ENCODE measurements at regions not wholly inside any gene's neighbourhood (a gene's known extent, or its start where the extent isn't known, plus 50 kb on each side); places are given as distances from the start of the nearest gene placed in this dataset.
"Not testable (repeated sequence)": the region's sequence is repeated elsewhere in the genome, so short reads cannot be mapped to it uniquely, and the experiment has no call there.

GRCh38 chr5:114148253-114148652, 213.6 kb upstream of the KCNN2 start:
- no peak overlapping the region for H4K91ac ChIP-seq (ENCODE audit: insufficient read depth, low read depth, low read length)
- no peak overlapping the region for H3K18ac ChIP-seq (ENCODE audit: low read depth, low read length)
- no peak overlapping the region for H2AFZ ChIP-seq (replicated peaks; ENCODE audit: low read length, poor library complexity)
- no peak overlapping the region for H3K9ac ChIP-seq (ENCODE audit: low read depth, low read length)
- no peak overlapping the region for H4K8ac ChIP-seq (ENCODE audit: low read depth in 2 of 2, low read length in 2 of 2)
- in situ Hi-C loops (cut with MboI; ENCODE audit: low sequenced_read_pairs), result no loop called here
- no peak overlapping the region for H3K14ac ChIP-seq (replicated peaks; ENCODE audit: low read depth, low read length)
- H3K9me3 ChIP-seq (ENCODE audit: control insufficient read depth, insufficient read depth, low read length), result peaks cover 4% of the 10 kb centered on the region; the same call in 1 of the 2 replicates
- ATAC-seq (ENCODE audit: low read depth) (no peak), DNase-seq (no peak)
- POLR2A ChIA-PET (ENCODE audit: unreplicated experiment), result no interaction called here
- H2BK15ac ChIP-seq (ENCODE audit: low read depth, low read length), result no peak overlapping the region
- no peak overlapping the region for H2BK5ac ChIP-seq (ENCODE audit: low read depth, low read length, poor library complexity, severe bottlenecking)
- no peak overlapping the region for H3K4me3 ChIP-seq (ENCODE audit: insufficient read depth, low read depth, low read length)
- H2AK9ac ChIP-seq (replicated peaks; ENCODE audit: low read depth, low read length, poor library complexity), result no peak overlapping the region
- TF ChIP-seq MXI1 (IDR thresholded peaks at IDR 0.05; ENCODE audit: borderline replicate concordance, low read depth, low read length) (no peak), NFE2L2 (IDR thresholded peaks at IDR 0.05; ENCODE audit: low read depth, low read length) (no peak)
- 71% methylated on average over 1 of the region's 3 CpGs; no CpG with 5 or more reads in 1 of the 2 experiments for WGBS, 2 experiments (ENCODE audit: extremely low coverage in 2 of 2, insufficient read length in 1 of 2)
- intact Hi-C loops (cut with micrococcal nuclease), result no loop called here
- H2AK5ac ChIP-seq (ENCODE audit: low read depth, low read length), result no peak overlapping the region
- no peak overlapping the region for H2BK20ac ChIP-seq (ENCODE audit: low read depth, low read length)
- H3K79me1 ChIP-seq (ENCODE audit: low read depth in 1 of 2, low read length in 2 of 2), result no peaks in the 10 kb centered on the region
- no peak overlapping the region for H3K27ac ChIP-seq (ENCODE audit: insufficient read depth, low read length)
- no peak overlapping the region for H3K56ac ChIP-seq (ENCODE audit: extremely low read depth, insufficient read depth, low read length)
- no peaks in the 10 kb centered on the region for H3K27me3 ChIP-seq (ENCODE audit: control insufficient read depth, insufficient read depth, low read length)
- CTCF ChIA-PET, result no interaction called here
- H4K20me1 ChIP-seq (ENCODE audit: insufficient read depth, low read length), result no peaks in the 10 kb centered on the region
- no peaks in the 10 kb centered on the region for H3K36me3 ChIP-seq (ENCODE audit: control insufficient read depth, insufficient read depth, low read length)
- no peaks in the 10 kb centered on the region for H3K9me1 ChIP-seq (ENCODE audit: insufficient read depth, low read length)
- no peak overlapping the region for H3K23ac ChIP-seq (ENCODE audit: low read depth, low read length)
- H2BK120ac ChIP-seq (ENCODE audit: low read depth, low read length), result no peak overlapping the region
- BruUV-seq (replicated peaks), result no TSS peak
- no peak overlapping the region for H3K4ac ChIP-seq (ENCODE audit: low read depth, low read length)
- H3K4me2 ChIP-seq (ENCODE audit: low read depth, low read length), result no peak overlapping the region
- H4K5ac ChIP-seq (ENCODE audit: low read depth, low read length), result no peak overlapping the region
- no peaks in the 10 kb centered on the region for H3K4me1 ChIP-seq (ENCODE audit: control insufficient read depth, insufficient read depth, low read length)
- dilution Hi-C loops (cut with HindIII; ENCODE audit: low sequenced_read_pairs, unreplicated experiment), result no loop called here

GRCh38 chr5:114148728-114149127, 213.1 kb upstream of the KCNN2 start:
- ATAC-seq (ENCODE audit: low read depth); DNase-seq; dilution Hi-C loops (cut with HindIII; ENCODE audit: low sequenced_read_pairs, unreplicated experiment); H3K4me2 ChIP-seq (ENCODE audit: low read depth, low read length); H3K27ac ChIP-seq (ENCODE audit: insufficient read depth, low read length); CTCF ChIA-PET; H4K20me1 ChIP-seq (ENCODE audit: insufficient read depth, low read length); BruUV-seq (replicated peaks); H3K9me3 ChIP-seq (ENCODE audit: control insufficient read depth, insufficient read depth, low read length); POLR2A ChIA-PET (ENCODE audit: unreplicated experiment); H4K5ac ChIP-seq (ENCODE audit: low read depth, low read length); H2AK9ac ChIP-seq (replicated peaks; ENCODE audit: low read depth, low read length, poor library complexity); intact Hi-C loops (cut with micrococcal nuclease); H4K8ac ChIP-seq (ENCODE audit: low read depth in 2 of 2, low read length in 2 of 2); H3K18ac ChIP-seq (ENCODE audit: low read depth, low read length); H2AK5ac ChIP-seq (ENCODE audit: low read depth, low read length); H3K4me3 ChIP-seq (ENCODE audit: insufficient read depth, low read depth, low read length); H3K23ac ChIP-seq (ENCODE audit: low read depth, low read length); H3K4me1 ChIP-seq (ENCODE audit: control insufficient read depth, insufficient read depth, low read length); H3K79me1 ChIP-seq (ENCODE audit: low read depth in 1 of 2, low read length in 2 of 2); H2BK5ac ChIP-seq (ENCODE audit: low read depth, low read length, poor library complexity, severe bottlenecking); H4K91ac ChIP-seq (ENCODE audit: insufficient read depth, low read depth, low read length); H2BK120ac ChIP-seq (ENCODE audit: low read depth, low read length); H3K4ac ChIP-seq (ENCODE audit: low read depth, low read length); H3K27me3 ChIP-seq (ENCODE audit: control insufficient read depth, insufficient read depth, low read length); H3K56ac ChIP-seq (ENCODE audit: extremely low read depth, insufficient read depth, low read length); H3K9me1 ChIP-seq (ENCODE audit: insufficient read depth, low read length); H2AFZ ChIP-seq (replicated peaks; ENCODE audit: low read length, poor library complexity); H3K14ac ChIP-seq (replicated peaks; ENCODE audit: low read depth, low read length); H3K36me3 ChIP-seq (ENCODE audit: control insufficient read depth, insufficient read depth, low read length); in situ Hi-C loops (cut with MboI; ENCODE audit: low sequenced_read_pairs); H2BK15ac ChIP-seq (ENCODE audit: low read depth, low read length); H2BK20ac ChIP-seq (ENCODE audit: low read depth, low read length); H3K9ac ChIP-seq (ENCODE audit: low read depth, low read length): not testable (repeated sequence)
- WGBS, 2 experiments (ENCODE audit: extremely low coverage in 2 of 2, insufficient read length in 1 of 2), result no CpG with 5 or more reads among the region's 3 CpGs
